CD4-positive, alpha-beta T cell treated with Interferon alpha-2 for 1 hour (primary cell): ENCODE measurements at regions not wholly inside any gene's neighbourhood (a gene's known extent, or its start where the extent isn't known, plus 50 kb on each side); places are given as distances from the start of the nearest gene placed in this dataset.

Source experiments
- DNase-seq, 2 donors: peaks; one replicate each; pipeline ENCODE4 v3.0.0-alpha.2; 2020 to 2022

DNA sequence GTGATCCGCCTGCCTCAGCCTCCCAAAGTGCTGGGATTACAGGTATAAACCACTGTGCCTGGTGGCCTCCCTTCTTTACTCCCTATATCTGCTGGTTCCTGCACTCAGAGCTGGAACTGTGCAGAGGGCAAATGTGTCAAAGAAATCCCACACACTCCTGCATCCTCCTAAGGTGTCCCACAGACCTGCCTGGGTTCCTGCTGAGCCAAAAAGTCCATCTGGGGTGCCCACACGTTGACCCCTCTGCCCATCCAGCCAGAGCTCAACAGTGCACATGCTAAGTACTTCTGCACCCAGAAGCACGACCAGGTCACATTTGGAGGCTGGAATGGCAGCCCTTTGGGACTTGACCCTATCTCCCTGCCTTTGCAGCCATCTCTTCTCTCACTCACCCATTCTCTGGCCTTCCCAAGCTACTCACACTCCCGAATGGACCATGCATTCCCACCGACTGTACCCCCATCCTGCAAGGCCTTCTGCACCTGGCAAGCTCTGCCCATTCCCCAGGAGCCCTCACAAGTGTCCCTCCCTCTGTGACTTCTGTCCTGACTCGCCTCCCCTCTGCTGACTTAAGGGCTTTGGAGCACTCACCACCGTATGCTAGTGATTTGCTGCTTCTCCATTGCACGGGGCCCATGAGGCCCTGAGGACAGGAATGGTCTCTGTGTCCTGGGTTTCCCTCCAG, 152.1 kb downstream of the KCTD15 start:
- DNase-seq, result no peak

DNA sequence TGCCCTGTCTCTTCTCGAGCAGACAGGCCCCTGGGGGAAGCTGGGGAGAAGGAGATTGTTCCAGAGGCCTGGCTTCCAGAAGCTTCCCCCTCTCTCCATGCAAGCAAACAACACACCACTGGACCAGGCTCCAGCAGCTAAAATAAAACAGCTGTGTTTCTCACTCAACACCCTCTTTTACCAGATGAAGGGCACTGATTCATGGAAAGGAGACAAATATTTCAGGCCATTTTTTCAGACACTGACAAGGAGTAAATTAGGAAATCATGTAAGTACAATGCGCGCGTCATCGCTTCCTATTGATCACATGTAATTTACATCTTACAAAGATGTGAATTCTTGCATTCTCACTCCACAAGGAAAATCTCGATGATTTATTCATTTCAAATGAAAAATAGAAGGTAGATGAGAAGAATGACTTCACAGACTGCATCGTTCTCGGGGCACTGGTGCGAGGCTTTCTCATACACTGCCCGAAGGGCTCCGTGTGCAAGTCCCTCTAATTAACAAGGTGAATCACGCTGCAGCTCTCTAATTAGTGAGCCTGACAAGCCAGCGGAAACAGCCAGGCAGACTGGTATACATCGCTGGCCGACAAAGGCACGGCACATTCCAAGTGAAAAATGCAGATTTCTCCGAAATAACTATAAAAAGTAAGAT, 153.6 kb downstream of the KCTD15 start:
- no peak for DNase-seq

DNA sequence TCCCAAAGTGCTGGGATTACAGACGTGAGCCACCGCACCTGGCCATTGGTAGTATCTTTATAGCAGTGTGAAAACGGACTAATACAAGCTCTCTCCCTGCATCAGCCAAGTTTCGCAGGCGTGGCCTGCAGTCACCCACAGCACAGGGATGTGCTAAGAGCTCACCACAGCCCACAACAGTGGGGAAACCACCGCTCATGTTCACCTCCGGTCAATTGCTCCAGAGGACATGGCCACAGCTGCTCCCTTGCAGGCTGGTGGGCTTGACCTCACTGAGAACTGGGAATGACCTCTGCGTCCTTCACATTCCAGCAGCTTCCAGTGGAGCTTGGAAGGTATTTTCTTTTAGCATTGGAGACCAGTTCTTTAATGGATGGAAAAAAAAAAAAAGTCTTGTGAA, 156.4 kb downstream of the KCTD15 start:
- no peak for DNase-seq

DNA sequence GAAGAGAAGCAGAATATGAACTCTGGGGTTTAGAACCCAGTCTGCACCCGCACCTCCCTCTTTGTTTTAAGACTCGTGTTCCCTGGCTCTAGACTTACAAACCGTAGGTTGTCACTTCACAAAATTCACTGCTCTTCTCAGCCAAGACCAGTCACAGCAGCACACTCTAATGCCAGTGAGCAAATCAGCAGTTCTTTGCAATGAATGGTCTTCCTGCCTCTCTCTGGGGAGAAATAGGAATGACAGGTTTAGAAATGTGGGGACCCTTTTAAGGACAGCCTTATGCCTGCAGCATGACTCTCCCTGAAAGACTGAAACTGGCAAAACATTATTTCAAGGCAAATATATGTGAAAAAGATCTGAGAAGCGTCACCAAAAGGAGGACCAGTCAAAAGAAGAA, 156.9 kb downstream of the KCTD15 start:
- DNase-seq, result no peak

DNA sequence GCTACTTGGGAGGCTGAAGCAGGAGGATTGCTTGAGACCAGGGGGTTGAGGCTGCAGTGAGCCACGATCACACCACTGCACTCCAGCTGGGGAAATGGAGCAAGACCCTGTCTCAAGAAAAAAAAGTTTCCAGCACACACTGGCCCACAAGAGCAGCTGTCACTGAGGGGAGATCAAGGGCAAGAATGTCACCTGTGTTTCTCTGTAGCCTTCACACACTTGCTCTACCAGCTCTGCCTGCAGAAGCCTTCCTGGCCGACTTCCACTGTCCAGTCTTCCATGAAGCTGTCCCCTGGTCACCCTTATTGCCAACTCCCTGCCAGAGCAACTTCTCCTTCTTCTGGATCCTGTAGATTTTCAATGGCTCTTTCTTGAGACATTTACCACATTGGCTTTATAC, 158.0 kb downstream of the KCTD15 start:
- DNase-seq, result no peak

DNA sequence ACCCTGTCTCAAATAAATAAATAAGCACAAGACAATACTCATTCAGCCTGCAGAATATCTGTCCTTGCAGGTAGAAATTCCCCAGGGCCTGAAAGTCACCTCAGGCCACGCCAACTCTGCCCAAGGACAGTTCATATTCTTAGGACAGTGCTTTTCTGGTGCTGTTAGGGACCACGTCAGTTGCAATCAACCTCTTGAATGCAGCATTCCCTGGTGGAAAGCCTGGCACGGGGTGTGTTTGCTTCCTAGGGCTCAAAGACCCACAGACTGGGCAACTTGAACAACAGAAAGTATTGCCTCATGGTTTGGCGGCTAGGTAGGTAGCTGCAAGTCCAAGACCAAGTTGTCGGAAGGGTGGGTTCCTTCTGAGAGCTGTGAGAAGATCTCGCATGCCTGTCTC, 160.3 kb downstream of the KCTD15 start:
- no peak for DNase-seq

DNA sequence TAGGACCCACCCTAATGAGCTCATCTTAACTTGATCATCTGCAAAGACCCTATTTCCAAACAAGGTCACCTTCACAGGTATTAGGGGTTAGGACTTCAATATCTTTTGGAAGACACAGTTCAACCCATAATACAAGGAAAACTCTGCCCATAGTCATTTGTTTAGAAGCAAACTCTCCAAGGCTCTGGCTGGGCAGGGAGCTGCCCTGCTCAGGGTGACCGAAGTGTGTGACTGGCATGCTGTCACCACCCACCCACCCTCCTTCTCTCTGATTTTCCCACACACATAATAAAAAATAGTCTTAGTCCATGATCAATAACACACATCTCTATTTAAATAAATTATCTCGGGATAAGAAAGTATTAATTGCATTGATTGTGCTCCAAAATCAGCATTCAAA, 161.1 kb downstream of the KCTD15 start:
- no peak for DNase-seq

DNA sequence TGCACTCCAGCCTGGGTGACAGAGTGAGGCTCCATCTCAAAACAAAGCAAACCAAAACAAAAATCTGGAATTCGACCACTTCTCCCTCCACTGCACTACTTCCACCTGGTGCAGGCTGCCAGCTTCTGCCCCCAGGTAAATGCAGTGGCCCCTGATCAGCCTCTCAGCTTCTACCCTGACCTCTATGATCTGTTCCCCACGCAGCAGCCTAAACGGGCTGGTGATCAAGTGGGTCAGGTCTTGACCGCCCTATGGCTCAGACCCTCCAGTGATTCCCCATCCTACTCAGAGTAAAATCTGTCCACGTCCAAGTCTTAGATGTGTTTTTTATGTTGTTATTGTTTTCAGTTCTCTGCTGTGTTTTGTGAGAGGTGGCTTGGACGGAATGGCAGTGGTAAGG, 163.9 kb downstream of the KCTD15 start:
- DNase-seq, result no peak

DNA sequence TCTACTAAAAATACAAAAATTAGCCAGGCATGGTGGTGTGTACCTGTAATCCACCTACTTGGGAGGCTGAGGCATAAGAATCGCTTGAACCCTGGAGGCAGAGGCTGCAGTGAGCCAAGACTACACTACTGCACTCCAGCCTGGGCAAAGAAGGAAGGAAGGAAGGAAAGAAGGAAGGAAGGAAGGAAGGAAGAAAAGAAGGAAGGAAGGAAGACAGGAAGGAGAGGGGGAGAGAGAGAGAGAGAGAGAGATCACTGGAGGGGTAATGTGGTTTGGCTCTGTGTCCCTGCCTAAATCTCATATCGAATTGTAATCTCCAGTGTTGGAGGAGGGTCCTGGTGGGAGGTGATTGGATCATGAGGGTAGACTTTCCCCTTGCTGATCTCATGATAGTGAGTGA, 165.5 kb downstream of the KCTD15 start:
- no peak for DNase-seq

DNA sequence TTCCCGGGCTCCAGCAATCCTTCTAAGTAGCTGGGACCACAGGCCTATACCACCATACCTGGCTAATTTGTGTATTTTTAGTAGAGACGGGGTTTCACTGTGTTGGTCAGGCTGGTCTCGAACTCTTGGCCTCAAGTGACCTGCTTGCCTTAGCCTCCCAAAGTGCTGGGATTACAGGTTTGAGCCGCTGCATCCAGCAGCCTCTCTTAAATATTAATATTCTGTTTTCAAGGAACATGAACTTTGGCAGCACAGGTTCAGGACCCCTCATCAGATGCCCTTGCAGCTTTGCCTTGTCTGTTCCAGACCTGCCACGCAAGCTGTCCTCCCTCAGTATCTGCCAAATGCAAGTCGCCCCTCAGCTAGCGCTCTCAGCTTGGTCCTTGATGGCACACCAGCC, 166.8 kb downstream of the KCTD15 start:
- DNase-seq, result no peak

DNA sequence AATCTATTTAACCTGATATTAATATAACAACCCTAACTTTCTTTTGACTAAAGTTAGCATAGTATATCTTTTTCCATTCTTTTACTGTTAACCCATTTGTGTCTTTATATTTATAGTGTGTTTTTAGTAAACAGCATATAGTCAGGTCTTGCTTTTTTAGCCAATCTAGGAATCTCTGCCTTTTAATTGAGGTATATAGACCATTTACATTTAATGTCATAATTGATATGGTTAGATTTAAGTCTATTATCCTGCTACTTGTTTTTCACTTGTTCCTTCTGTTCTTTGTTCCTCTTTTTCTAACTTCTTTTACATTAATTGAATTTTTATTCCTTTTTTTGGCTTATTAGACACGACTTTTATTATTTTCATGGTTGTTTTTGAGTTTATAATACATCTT, 174.4 kb downstream of the KCTD15 start:
- no peak for DNase-seq

DNA sequence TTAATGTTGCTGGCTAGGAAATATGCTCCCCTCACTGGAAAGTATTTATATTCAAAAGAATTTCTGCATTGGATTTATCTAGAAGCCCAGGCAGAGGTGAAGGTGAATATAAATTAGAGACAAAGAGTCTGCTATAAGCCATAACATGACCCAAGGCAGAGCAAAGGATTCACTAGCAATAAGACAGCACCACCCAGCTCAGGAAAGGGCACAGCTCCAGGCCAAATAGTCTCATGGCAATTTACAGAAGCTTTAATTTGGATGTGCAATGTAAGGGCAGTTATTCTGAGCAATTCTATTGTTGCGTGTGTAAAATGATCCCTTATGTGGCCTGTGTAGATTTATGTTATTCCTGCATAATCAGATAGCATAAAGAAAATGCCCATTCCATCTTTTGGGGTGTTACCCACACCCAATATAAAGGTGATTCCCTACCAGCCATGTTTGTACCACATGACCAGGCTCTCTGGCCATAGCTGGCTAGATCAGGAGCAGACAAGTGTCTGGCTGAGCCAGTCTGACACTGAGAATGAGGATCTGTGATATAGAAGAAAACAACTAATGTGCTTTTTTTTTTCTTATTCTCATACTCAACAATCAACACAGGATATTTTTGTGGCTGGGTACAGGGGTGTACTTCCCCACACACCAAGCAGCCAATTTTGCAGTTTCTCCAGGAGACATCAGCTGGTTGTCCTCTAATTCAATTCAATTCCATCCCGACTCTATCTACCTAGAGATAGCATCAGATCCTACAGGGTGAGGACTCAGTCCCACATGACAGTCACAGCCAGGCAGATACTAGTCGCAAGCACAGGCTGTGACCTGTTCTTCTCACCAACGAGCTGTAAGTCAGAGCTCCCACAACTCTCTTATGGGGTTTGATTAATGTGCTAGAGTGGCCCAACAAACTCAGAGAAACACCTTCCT, 181.4 kb downstream of the KCTD15 start:
- DNase-seq, result no peak

DNA sequence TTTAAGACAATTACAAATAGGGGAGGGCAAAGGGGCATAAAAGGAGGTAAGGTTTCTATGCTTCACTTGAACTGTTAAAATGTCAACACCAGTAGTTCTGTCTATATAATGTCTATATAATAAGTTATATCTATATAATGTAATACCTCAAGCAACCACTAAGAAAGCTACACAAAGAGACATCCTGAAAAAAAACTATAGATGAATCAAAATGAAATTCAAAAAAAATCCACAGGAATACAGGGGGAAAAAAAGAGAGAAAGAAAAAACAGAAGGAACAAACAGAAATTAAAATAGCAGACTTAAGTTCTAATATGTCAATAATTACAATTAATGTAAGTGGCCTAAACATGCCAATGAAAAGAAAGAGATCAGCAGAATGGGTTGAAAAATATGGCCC, 186.0 kb downstream of the KCTD15 start:
- DNase-seq, result no peak

DNA sequence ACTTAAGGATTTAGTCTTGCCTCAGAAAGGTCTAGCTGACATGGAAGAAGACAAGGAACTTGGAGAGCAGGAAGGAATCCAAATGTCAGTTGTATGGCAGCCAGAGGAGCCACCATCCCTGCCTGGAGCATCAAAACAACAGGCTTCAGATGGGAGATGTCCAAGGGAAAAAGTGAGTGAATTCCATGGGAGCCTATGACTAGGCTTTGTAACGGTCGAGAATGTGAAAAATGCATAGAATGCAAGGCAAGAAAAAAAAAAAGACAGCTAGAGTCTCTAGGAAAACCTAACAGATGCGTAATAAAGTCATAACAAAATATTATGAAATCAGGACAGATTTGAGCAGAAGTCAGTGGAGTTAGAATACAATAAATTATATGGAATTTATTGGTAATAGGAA, 183.7 kb upstream of the LSM14A start:
- no peak for DNase-seq

DNA sequence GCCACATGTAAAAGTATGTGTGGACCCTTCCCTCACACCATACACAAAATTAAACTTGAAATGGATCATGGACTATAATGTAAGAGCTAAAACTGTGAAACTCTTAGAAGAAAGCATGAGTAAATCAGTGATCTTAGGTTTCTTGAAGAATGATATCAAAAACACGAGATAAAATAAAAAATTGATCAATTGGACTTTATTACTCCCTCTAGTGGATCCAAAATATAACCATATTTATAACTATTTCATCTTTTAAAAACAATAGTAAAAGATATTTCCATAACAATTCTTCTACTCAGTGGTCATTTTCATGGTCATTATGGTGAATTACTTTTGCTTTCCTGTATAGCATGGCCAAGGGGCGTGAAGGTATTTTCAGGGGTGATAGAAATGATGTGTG, 174.6 kb upstream of the LSM14A start:
- DNase-seq, result no peak

DNA sequence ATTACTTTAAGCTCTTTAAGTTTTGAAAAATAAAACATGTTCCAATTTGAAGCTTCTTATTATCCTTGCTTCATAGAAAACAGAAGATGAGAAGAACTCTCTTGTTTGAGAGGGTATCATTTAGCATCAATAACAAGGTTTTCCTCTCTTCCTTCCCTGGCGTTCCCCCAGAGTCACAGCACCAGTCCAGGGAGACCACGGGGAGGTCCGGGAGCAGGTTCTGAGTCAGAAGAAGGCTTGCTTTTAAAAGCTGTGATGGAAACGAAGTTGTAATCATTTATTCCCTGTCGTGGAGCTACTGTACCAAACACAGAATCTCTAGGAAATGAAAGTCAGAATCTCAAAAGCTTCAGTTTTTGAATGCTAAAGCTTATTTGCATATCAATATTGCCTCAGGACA, 174.0 kb upstream of the LSM14A start:
- no peak for DNase-seq

DNA sequence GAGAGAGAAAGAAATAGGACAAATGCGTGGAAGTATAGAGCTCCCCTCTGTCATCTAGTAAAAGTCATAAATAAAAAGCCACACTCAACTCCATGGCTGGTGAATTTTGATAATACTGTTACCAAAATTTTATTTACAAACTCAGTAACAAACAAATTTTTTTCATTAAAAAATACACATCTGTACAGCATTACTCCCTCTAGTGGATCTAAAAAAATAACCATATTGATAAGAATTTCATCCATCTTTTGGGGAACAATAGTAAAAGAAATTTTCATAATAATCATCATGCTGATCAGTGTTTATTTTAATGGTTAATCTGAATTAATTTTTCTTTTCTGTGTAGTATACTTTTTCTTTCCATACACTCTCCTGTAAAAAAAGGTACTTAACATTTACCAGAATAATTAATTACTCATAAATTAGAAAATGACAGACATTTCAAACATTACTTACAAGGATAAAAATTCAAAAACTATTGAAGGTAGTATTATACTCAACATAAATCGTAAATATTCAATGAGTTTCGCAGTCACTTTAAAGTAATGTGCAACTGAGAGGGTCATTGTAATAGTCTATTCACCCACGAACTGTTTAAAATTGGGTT, 173.5 kb upstream of the LSM14A start:
- DNase-seq, result no peak

DNA sequence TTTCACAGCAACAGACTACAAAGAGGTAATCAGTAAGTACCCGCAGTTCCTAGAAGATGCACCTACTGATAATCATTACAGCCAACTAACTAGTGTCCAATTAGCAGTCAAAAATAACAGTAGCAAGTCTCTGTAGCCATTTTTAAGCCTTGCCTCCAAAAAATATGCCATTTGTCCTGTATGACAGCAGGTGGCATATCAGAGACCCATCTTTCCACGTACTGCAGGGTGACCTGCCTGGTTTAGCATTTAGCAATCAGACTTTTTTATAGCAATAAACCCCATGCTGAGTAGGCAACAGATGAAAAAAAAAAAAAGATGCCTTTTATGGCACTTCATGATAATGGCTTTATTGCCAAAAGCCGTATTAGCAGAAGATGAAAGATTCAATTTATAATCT, 155.3 kb upstream of the LSM14A start:
- no peak for DNase-seq

DNA sequence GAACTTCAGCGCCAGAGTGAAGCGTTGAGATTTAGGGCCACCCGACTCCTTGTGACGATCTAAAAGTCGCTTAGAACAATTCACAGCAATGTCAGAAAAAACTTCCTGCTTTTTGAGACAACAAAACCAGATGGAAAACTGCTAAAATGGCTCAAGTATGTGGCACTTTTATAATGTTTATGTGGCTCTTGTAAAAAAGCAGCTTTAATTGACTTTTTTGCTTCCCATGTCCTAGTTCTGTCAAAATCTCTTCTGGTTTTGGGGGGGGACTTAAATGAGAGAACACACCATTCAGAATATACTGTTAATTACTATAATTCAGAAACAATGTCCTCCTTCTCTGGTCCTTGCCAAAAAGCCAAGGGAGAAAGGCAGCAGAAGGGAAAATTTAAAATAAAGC, 154.7 kb upstream of the LSM14A start:
- no peak for DNase-seq

DNA sequence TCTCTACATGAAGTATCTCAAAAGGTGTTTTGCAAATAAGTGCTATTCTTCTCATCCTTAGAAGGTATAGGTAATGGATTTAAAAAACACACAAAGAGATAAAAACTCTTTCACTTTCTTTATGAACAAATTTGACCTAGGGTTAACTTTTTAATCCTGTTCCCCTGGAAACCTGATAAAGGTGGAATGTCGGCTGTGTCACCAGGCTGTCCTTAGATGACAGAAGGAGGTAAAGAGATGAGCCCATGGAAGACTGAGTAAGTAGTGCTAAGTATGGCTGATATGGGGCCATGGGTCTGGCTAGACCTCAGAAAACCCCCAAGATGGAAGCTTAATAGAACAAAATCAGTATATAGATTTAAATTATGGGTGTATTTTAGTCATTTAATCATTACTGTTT, 153.8 kb upstream of the LSM14A start:
- no peak for DNase-seq

DNA sequence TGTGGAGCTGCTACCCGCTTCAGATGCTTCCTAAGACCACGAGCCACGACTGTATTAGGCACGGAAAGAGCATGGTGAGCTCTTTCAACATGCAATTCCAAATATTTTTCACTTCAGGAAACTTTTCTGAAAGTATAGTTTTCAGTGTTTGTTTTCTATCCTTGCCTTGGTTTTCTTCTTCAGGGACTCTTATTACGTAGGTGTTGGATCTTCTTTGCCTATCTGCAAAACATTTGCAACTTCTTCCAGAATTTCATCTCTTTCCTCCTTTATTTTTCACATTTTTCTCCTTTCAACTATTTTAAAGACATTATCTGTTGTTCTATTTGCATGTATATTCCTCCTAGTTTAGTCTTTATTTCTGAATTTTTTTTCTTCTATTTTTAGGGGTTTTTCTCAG, 148.9 kb upstream of the LSM14A start:
- no peak for DNase-seq

DNA sequence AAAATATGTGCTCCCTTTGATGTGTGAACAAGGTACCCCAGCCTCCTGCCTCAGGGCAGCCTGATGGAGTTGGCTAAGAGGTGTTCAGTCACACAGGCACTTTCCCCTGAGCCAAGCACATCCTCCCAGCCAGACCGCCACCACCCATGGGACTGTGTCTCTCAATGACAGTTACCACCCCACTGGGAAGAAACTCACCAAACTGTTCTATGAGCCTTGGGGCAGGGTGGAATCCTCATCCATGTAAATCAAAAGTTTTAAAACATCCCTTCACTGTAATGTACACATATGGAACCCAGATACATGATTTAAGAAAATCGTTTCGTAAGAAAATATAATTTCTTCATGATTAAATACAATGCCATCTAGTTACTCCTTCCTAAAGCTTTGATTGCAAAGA, 138.4 kb upstream of the LSM14A start:
- no peak for DNase-seq

DNA sequence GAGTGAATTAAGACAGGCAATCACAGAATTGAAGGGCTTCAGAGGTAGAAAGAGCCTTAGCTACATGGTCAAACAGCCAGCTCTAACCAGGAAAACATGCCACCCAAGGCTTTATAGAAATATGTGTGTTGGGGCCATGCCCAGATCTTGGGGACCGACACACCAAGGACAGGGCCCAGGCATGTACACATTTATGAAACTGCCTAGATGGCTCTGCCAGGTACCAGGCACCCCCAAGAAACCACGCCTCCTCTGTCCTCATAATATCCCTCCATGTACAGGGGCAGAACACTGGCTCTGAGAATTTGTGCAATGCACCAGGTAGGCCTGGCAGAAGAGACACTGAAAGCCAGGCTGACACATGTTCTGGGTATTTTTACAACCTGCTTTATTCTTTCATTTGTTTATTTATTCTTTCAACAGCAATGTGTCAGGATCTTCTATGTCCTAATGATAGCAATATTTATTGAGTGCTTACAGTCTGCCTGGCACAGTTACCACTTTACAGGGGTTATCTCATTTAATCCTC, 137.9 kb upstream of the LSM14A start:
- DNase-seq, result no peak
